Mucosa of descending colon (tissue), 3 donors: ENCODE measurements at regions not wholly inside any gene's neighbourhood (a gene's known extent, or its start where the extent isn't known, plus 50 kb on each side); places are given as distances from the start of the nearest gene placed in this dataset.
"Not testable (repeated sequence)": the region's sequence is repeated elsewhere in the genome, so short reads cannot be mapped to it uniquely, and the experiment has no call there.

ENCODE experiments used
- ATAC-seq: fragments of 200-7000 bp; cut with Tn5 transposase; one replicate; pipeline ENCODE4 v1.9.1; 2020; ENCODE audit warnings: mild to moderate bottlenecking, moderate library complexity
- DNase-seq, 3 donors: peaks; one replicate each; pipeline ENCODE4 v3.0.0-alpha.2; 2020
- H3K36me3 ChIP-seq: fragments of 200-600 bp; one replicate; pipeline ENCODE4 v1.8.0; 2021; ENCODE audit warnings: low read depth, mild to moderate bottlenecking
- H3K4me1 ChIP-seq: fragments of 200-600 bp; one replicate; pipeline ENCODE4 v1.8.0; 2021; ENCODE audit warnings: low read depth, mild to moderate bottlenecking
- H3K4me3 ChIP-seq: fragments of 200-600 bp; one replicate; pipeline ENCODE4 v1.8.0; 2021; ENCODE audit warnings: mild to moderate bottlenecking
- H3K9me3 ChIP-seq: fragments of 200-600 bp; one replicate; pipeline ENCODE4 v1.8.0; 2021; ENCODE audit warnings: mild to moderate bottlenecking
- CTCF ChIP-seq: fragments of 200-600 bp; IDR thresholded peaks from one replicate; pipeline ENCODE4 v1.8.0; 2022; ENCODE audit warnings: antibody characterized with exemption, mild to moderate bottlenecking
- intact Hi-C, 2 donors: fragments of 100-400 bp; cut with DNase I in 1 of 2; cut with micrococcal nuclease in 1 of 2; formaldehyde crosslinking; loops; one replicate each; pipeline versions ENCODE4 v1.11.0 to v1.11.1; 2022; cut with DNase I, micrococcal nuclease
- donor health status: DM: no; HTN: no; CAD: no; lungs with moderate emphysema.
- donor health status: DM: no; HTN: no; CAD: no.
- donor health status: DM: no; HTN: yes; CAD: no.

DNA sequence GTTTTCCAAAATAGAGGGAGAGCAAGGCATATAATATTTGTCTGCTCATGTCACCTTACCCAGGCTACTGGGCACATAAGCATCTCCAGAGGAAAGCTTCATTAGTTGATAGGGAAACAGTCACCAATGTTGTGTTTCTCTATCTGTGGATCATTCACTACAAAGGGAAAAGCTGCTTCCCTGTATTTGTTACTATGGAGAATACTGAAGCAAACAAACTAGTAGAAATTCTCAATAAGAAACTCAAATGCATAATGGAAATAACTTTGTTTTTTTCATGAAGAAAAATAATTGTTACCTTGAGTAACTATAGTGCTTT is 138.2 kb downstream of the PCSK1 start:
- Histone ChIP-seq H3K9me3 (no peaks in the 10 kb centered on the region), H3K4me3 (no peak overlapping the region), H3K4me1 (no peaks in the 10 kb centered on the region), H3K36me3 (no peaks in the 10 kb centered on the region)
- TF ChIP-seq CTCF, result no peak
- DNase-seq, result no peak
- intact Hi-C loops, result no loop called here
- ATAC-seq, result no peak

DNA sequence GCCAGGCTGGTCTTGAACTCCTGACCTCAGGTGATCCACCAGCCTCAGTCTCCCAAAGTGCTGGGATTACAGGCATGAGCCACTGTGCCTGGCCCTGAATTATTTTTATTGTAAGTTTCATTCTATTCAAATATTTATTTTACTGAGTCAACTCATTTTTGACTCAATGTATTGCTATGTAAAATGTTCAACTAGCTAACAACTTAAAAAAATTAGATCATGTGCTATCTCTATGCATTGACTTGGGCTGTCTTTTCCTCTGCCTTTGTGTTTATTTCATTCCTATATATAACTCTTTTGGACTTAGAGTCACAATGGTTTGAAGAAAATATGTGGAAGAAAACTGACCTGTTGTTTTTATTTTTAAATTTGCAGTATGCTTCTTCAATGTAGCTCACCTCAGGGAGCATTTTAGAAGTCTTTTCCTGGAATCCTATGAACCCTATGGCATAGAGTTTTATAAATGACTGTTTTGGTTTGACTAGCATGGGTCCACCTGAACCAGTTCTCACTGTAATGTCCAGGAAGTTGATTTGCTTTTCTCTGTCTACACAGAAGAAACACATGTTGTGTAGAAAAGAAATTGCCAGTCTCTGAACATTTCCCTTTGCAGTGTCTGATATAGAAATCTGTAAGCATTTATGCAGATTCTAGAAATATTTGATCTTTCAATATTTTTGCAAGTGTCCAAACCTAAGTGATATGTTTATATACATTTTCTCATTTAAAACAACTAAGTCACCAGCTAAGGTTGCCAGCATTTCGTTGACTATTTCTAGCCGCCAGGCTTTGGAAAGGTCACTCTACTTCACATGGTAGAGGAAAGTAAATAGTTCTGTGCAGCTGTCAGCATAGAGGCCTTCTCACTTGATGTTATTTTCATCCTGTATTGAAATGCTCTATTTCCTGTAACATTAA is 138.8 kb downstream of the PCSK1 start:
- no peak for ATAC-seq
- Histone ChIP-seq H3K4me3 (no peak overlapping the region), H3K36me3 (no peaks in the 10 kb centered on the region), H3K9me3 (no peaks in the 10 kb centered on the region), H3K4me1 (no peaks in the 10 kb centered on the region)
- no peak for DNase-seq
- intact Hi-C loops, result no loop called here
- TF ChIP-seq CTCF, result no peak

DNA sequence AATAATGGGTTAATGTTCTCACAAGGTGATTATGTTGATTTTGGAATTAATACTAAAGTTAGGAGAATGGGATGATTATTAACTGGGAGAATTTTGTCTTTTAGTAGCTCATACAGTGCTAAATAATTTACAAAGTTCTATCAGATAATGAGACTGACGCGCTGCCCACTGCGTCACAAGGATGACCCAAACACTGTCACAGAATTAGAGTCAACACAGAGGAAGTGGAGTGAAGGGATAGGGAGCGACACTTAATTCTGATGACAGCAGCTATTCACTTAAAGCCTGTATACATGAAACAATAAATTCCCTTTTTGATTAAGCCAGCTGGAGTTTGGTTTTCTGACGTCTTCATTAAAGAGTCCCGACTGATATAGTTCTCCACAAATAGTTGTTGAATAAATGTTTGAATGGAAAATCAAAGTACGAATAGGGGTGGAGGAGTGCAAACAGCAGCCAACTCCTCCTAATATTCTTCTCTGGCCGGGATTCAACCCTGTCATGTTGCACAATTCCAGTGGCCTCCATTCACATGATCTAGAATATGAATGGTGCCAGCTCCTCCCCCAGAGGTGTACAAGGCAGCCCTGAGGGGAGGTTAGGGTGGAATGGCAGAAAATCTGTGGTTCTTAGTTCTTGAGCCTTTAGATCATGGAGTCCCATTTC is 140.3 kb downstream of the PCSK1 start:
- no peak for ATAC-seq
- Histone ChIP-seq H3K4me3 (no peak overlapping the region), H3K4me1 (no peaks in the 10 kb centered on the region), H3K36me3 (no peaks in the 10 kb centered on the region), H3K9me3 (no peaks in the 10 kb centered on the region)
- no peak for TF ChIP-seq CTCF
- intact Hi-C loops, result no loop called here
- no peak for DNase-seq

- intact Hi-C loops, H3K4me3 ChIP-seq, H3K4me1 ChIP-seq, DNase-seq, H3K36me3 ChIP-seq, ATAC-seq, H3K9me3 ChIP-seq: not testable (repeated sequence)
Observed at GRCh38 chr5:96289287-96289686, 143.8 kb downstream of the PCSK1 start.

DNA sequence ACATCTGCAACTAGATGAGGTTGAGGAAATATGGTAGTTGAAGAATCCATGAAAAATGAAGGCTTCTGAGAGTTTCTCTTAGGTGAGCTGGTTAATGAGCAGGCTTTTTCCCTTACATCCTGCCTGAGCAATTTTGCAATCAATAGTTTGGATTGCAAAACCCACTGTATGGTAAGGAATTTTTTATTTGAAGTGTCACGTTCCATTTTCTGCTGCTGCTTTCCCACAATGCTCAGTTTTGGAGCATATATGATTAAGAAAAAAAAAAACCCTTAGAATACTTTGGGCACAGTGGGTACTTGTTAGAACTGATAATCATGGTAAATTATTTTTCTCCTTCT is 144.2 kb downstream of the PCSK1 start:
- TF ChIP-seq CTCF, result no peak
- DNase-seq (no peak), ATAC-seq (no peak)
- Histone ChIP-seq H3K36me3 (no peaks in the 10 kb centered on the region), H3K4me3 (no peak overlapping the region), H3K4me1 (peaks cover 9% of the 10 kb centered on the region), H3K9me3 (no peaks in the 10 kb centered on the region)
- intact Hi-C loops, result no loop called here

- ATAC-seq, result no peak
- intact Hi-C loops, result no loop called here
Observed at GRCh38 chr5:96288166-96288844, 144.7 kb downstream of the PCSK1 start.

More at GRCh38 chr5:96288166-96288844, 144.7 kb downstream of the PCSK1 start:
- DNase-seq, result no peak
- H3K4me1 ChIP-seq, result peaks cover 13% of the 10 kb centered on the region
- TF ChIP-seq CTCF, result no peak
- no peak overlapping the region for H3K4me3 ChIP-seq
- H3K9me3 ChIP-seq, result no peaks in the 10 kb centered on the region
- no peaks in the 10 kb centered on the region for H3K36me3 ChIP-seq
